ENCODE measurements at regions not wholly inside any gene's neighbourhood (a gene's known extent, or its start where the extent isn't known, plus 50 kb on each side); places are given as distances from the start of the nearest gene placed in this dataset.

- no peak for TF ChIP-seq POLR2AphosphoS5 (IDR thresholded peaks at IDR 0.05; ENCODE audit: low read depth)
- Mint-ChIP-seq H3K4me3 (no peak overlapping the region), H3K9me3 (no peaks in the 10 kb centered on the region), H3K36me3 (ENCODE audit: low read depth) (no peaks in the 10 kb centered on the region), H3K4me1 (peaks cover 18% of the 10 kb centered on the region), H3K27me3 (ENCODE audit: insufficient read depth, low read depth, poor library complexity) (no peaks in the 10 kb centered on the region), H3K27ac (no peak overlapping the region)
- Histone ChIP-seq H3K27ac (ENCODE audit: low read depth) (no peak overlapping the region), H3K9me2 (ENCODE audit: insufficient read depth) (no peaks in the 10 kb centered on the region), H3K36me3 (ENCODE audit: insufficient read depth) (no peaks in the 10 kb centered on the region), H3K4me2 (no peak overlapping the region), H3K4me1 (ENCODE audit: insufficient read depth) (peaks cover 15% of the 10 kb centered on the region), H3K4me3 (no peak overlapping the region), H2AFZ (no peak overlapping the region), H3K27me3 (ENCODE audit: insufficient read depth) (no peaks in the 10 kb centered on the region), H4K20me1 (replicated peaks; ENCODE audit: insufficient read depth) (no peaks in the 10 kb centered on the region), H3F3A (replicated peaks; ENCODE audit: low read depth) (no peaks in the 10 kb centered on the region), H3K79me2 (replicated peaks; ENCODE audit: insufficient read depth) (no peaks in the 10 kb centered on the region)
- no peak for ATAC-seq
- no peak for DNase-seq (ENCODE audit: low spot score)
Measured at GRCh38 chr5:87774804-87775203, 362.1 kb upstream of the CCNH start.

GRCh38 chr5:87770601-87771121 lies 357.9 kb upstream of the CCNH start:
- peak overlapping the region; percentile 78 for H3K4me2 ChIP-seq
- no peaks in the 10 kb centered on the region for H3K27me3 Mint-ChIP-seq (ENCODE audit: insufficient read depth, low read depth, poor library complexity)
- H3K79me2 ChIP-seq (replicated peaks; ENCODE audit: insufficient read depth) = no peaks in the 10 kb centered on the region

More at GRCh38 chr5:87770601-87771121, 357.9 kb upstream of the CCNH start:
- no peaks in the 10 kb centered on the region for H3K9me3 Mint-ChIP-seq
- peak; percentile 99 for ATAC-seq
- H3K4me3 Mint-ChIP-seq = peak overlapping the region; percentile 68
- H2AFZ ChIP-seq = peak overlapping the region; percentile 73; the same call in 1 of the 2 replicates
- DNase-seq (ENCODE audit: low spot score) = peak; percentile 78
- H3K9me2 ChIP-seq (ENCODE audit: insufficient read depth) = no peaks in the 10 kb centered on the region
- H3K4me1 ChIP-seq (ENCODE audit: insufficient read depth) = peaks cover 15% of the 10 kb centered on the region
- no peaks in the 10 kb centered on the region for H3K27me3 ChIP-seq (ENCODE audit: insufficient read depth)
- no peaks in the 10 kb centered on the region for H4K20me1 ChIP-seq (replicated peaks; ENCODE audit: insufficient read depth)
- no peak for TF ChIP-seq ZNF331 (CRISPR knock-in tag; IDR thresholded peaks at IDR 0.05; ENCODE audit: low read depth)
- TF ChIP-seq EZH2 (IDR thresholded peaks at IDR 0.05; ENCODE audit: low read depth, unreplicated experiment) = no peak
- TF ChIP-seq CTCF (conservative IDR thresholded peaks at IDR 0.05; ENCODE audit: low read depth in 2 of 2) = peak in 1 of 2 experiments; percentile 18; a peak in 1 of 4 replicates
- no peak for TF ChIP-seq ETS1 (IDR thresholded peaks at IDR 0.05)
- no peak for TF ChIP-seq JUNB (IDR thresholded peaks at IDR 0.05; ENCODE audit: unreplicated experiment)
- no peak for TF ChIP-seq ZNF114 (CRISPR knock-in tag; IDR thresholded peaks at IDR 0.05)
- H3K27ac Mint-ChIP-seq = no peak overlapping the region
- no peaks in the 10 kb centered on the region for H3K36me3 Mint-ChIP-seq (ENCODE audit: low read depth)
- no peaks in the 10 kb centered on the region for H3F3A ChIP-seq (replicated peaks; ENCODE audit: low read depth)
- H3K27ac ChIP-seq (ENCODE audit: low read depth) = no peak overlapping the region
- H3K4me3 ChIP-seq = peak overlapping the region; percentile 51
- peaks cover 18% of the 10 kb centered on the region for H3K4me1 Mint-ChIP-seq
- no peaks in the 10 kb centered on the region for H3K36me3 ChIP-seq (ENCODE audit: insufficient read depth)

Data from GM23338 (cell line).